Hepatocyte (in vitro differentiated cells): ENCODE measurements at regions not wholly inside any gene's neighbourhood (a gene's known extent, or its start where the extent isn't known, plus 50 kb on each side); places are given as distances from the start of the nearest gene placed in this dataset.
"Not testable (repeated sequence)": the region's sequence is repeated elsewhere in the genome, so short reads cannot be mapped to it uniquely, and the experiment has no call there.

ENCODE experiments used
- EZH2phosphoT487 ChIP-seq: fragments of 200-600 bp; sonication (generic); IDR thresholded peaks from one replicate; pipeline ENCODE4 v1.6.1; 2018; ENCODE audit warnings: antibody characterized with exemption, mild to moderate bottlenecking, low read depth, moderate library complexity; ENCODE audit not compliant: unreplicated experiment, severe bottlenecking
- TF ChIP-seq, protein P1 (sequence below): fragments of 200-600 bp; sonication (generic); IDR thresholded peaks from 2 replicates; pipeline ENCODE4 v1.5.1; 2016; ENCODE audit warnings: antibody characterized with exemption, mild to moderate bottlenecking; ENCODE audit not compliant: poor library complexity

- TF ChIP-seq, protein P1, sequence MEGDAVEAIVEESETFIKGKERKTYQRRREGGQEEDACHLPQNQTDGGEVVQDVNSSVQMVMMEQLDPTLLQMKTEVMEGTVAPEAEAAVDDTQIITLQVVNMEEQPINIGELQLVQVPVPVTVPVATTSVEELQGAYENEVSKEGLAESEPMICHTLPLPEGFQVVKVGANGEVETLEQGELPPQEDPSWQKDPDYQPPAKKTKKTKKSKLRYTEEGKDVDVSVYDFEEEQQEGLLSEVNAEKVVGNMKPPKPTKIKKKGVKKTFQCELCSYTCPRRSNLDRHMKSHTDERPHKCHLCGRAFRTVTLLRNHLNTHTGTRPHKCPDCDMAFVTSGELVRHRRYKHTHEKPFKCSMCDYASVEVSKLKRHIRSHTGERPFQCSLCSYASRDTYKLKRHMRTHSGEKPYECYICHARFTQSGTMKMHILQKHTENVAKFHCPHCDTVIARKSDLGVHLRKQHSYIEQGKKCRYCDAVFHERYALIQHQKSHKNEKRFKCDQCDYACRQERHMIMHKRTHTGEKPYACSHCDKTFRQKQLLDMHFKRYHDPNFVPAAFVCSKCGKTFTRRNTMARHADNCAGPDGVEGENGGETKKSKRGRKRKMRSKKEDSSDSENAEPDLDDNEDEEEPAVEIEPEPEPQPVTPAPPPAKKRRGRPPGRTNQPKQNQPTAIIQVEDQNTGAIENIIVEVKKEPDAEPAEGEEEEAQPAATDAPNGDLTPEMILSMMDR: not testable (repeated sequence)
- TF ChIP-seq EZH2phosphoT487: not testable (repeated sequence)
Observed at GRCh38 chr10:30163410-30163809, 104.0 kb upstream of the JCAD start.
